Stomach (tissue), 4 donors: ENCODE measurements at regions not wholly inside any gene's neighbourhood (a gene's known extent, or its start where the extent isn't known, plus 50 kb on each side); places are given as distances from the start of the nearest gene placed in this dataset.

Source experiments
- POLR2A ChIP-seq, 4 donors: fragments of 450-650 bp; IDR thresholded peaks; one replicate each; pipeline ENCODE4 v1.6.1; 2016; ENCODE audit warnings: antibody characterized with exemption in 4 of 4, control low read depth in 2 of 4, mild to moderate bottlenecking in 1 of 4, moderate library complexity in 1 of 4
- TF ChIP-seq, protein P1 (sequence below), 7 experiments: fragments of 450-650 bp in 4 of 7; fragments of 200-600 bp in 3 of 7; sonication (generic) in 3 of 7; IDR thresholded peaks; one replicate each; pipeline ENCODE4 v1.5.1; 2016 to 2019; ENCODE audit warnings: antibody characterized with exemption in 7 of 7, control low read depth in 2 of 7, mild to moderate bottlenecking in 1 of 7

DNA sequence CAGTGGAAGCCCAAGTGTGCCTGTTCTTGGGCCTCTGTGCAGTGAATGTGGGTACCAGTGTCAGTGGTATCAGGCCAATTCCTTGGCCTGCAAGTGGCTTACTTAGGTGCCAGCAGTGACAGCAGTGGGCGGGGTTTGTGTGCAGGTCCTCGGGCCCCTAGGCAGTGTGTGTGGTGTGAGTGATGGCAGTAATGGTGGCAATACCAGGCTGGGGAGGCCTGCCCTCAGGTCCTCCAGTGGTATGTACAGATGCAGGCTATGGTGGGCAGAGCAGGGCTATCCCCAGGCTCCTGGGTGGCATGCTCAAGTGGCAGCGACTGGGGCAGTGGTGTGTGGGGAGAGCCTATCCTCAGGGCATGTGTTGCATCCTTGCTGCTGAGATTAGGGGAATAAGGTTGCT, 379.7 kb downstream of the SQOR start:
- TF ChIP-seq, protein P1, sequence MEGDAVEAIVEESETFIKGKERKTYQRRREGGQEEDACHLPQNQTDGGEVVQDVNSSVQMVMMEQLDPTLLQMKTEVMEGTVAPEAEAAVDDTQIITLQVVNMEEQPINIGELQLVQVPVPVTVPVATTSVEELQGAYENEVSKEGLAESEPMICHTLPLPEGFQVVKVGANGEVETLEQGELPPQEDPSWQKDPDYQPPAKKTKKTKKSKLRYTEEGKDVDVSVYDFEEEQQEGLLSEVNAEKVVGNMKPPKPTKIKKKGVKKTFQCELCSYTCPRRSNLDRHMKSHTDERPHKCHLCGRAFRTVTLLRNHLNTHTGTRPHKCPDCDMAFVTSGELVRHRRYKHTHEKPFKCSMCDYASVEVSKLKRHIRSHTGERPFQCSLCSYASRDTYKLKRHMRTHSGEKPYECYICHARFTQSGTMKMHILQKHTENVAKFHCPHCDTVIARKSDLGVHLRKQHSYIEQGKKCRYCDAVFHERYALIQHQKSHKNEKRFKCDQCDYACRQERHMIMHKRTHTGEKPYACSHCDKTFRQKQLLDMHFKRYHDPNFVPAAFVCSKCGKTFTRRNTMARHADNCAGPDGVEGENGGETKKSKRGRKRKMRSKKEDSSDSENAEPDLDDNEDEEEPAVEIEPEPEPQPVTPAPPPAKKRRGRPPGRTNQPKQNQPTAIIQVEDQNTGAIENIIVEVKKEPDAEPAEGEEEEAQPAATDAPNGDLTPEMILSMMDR (IDR thresholded peaks at IDR 0.05), result no peak
- TF ChIP-seq POLR2A (IDR thresholded peaks at IDR 0.05), result no peak
